ES-I3 (cell line): ENCODE measurements at regions not wholly inside any gene's neighbourhood (a gene's known extent, or its start where the extent isn't known, plus 50 kb on each side); places are given as distances from the start of the nearest gene placed in this dataset.

ENCODE experiments used
- H3K36me3 ChIP-seq: 2 replicates; pipeline ENCODE4 v1.6.1; 2013; ENCODE audit warnings: mild to moderate bottlenecking, low read length, control low read depth, moderate library complexity; ENCODE audit not compliant: insufficient read depth
- H3K4me1 ChIP-seq: 2 replicates; pipeline ENCODE4 v1.6.1; 2013; ENCODE audit warnings: mild to moderate bottlenecking, control low read depth, low read length; ENCODE audit not compliant: insufficient read depth
- H3K9ac ChIP-seq: 2 replicates; pipeline ENCODE4 v1.6.1; 2013; ENCODE audit warnings: low read depth, mild to moderate bottlenecking, low read length, moderate library complexity
- H3K9me3 ChIP-seq: 2 replicates; pipeline ENCODE4 v1.6.1; 2013; ENCODE audit warnings: mild to moderate bottlenecking, low read length, moderate library complexity; ENCODE audit not compliant: control insufficient read depth, insufficient read depth

DNA sequence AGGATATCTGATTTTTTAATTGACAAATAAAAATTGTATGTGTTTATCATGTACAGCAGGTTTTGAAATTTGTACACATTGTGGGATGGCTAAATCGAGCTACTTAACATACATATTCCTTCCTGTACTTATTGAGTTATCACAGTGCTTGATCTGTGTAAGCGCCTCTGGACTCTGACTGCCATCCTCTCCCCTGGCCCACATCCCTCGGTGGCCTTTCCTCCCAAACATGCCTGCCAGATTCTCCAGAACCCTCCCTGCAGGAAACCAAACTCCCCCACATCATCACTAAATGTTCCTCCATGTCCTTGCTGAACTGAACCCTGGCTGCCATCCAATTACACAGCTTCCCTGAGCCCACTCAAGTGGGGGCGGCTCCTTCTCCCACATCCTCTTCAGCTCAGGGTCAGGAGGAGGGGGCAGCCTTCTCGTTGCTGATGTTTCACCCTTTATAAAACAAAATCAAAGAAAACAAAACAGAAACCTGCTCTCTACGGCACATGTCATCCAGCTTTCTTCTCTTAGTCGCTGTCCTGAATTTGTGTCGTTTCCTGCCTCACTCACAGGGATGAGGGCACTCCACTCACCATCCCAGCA, 97.1 kb upstream of the SPATA13 start:
- Histone ChIP-seq H3K9ac (no peak overlapping the region), H3K36me3 (no peaks in the 10 kb centered on the region), H3K9me3 (no peaks in the 10 kb centered on the region), H3K4me1 (peaks cover 12% of the 10 kb centered on the region)

DNA sequence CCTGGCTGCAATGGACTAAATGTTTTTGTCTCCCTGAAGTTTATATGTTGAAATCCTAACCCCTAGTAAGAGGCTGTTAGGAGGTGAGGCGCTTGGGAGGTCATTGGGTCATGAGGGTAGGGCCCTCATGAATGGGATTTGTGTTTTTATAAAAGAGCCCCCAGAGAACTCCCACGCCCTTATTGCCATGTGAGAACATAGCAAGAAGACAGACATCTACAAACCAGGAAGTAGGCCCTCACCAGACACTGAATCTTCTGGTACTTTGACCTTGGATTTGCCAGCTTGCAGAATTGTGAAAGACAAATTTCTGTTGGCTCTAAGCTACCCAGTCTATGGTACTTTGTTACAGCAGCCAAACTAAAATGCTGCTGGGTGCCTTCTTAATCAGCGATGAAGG, 96.1 kb upstream of the SPATA13 start:
- H3K9ac ChIP-seq = no peak overlapping the region
- H3K4me1 ChIP-seq = peaks cover 12% of the 10 kb centered on the region
- H3K9me3 ChIP-seq = no peaks in the 10 kb centered on the region
- H3K36me3 ChIP-seq = no peaks in the 10 kb centered on the region

DNA sequence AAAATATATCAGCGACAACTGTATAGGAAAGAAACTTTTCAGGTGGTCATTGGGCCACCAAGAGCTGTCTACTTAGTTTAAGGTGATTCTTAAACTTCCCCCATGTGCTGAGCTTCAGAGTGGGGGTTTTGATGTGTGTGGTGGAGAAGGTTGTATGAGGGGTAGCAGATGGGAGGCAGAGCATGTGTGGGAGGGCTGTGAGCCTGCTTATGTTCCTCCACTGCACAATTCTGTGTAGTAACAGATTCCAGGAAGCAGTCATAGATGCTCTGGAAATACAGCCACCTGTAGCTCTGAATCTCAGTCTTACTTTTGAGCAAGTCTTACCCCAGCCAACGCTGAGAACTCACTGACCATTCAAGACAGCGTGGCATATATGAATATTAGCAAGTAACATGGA, 95.3 kb upstream of the SPATA13 start:
- H3K36me3 ChIP-seq = no peaks in the 10 kb centered on the region
- no peaks in the 10 kb centered on the region for H3K9me3 ChIP-seq
- H3K4me1 ChIP-seq = peaks cover 12% of the 10 kb centered on the region
- no peak overlapping the region for H3K9ac ChIP-seq

DNA sequence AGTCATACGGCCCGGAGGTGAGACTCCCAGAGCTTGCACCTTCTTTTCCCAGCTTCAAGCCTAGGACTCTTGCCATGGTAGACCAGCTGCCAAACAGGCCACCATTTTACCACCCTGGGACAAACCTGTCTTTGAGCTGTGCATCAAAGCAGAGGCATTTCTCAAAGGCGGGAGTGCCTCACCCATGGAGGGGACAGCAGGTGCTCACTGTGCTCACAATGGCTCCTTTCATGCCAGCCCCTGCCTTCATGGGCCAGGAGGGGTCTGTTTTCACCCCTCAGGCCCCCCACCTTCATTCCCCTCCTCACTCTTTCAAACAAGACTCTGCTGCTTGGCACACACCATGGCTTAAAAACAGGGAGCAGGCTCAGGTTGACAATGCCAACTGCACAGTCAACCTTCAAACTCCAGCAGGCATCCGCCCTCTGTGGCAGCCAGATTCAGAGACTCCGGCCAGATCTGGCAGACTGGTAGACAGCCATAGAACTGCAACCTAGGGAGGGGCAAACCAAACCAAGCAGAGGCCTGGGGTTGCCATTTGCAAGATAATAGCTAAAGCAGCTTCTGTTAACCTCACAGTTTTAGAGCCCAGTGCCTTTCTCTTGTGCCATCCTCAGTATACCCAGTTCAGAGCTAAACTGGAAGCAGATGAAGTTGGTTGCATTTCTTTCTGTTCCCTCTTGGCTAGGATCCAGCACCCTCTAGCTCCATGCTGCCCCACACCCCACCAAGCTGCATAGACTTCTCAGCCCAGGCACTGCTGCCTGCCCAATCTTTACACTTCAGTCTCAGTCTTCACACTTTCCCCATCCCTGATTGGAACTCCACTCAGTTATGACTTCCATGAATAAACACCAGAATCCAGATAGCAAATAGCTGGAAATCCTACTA, 93.9 kb upstream of the SPATA13 start:
- no peaks in the 10 kb centered on the region for H3K36me3 ChIP-seq
- H3K4me1 ChIP-seq = peaks cover 12% of the 10 kb centered on the region
- H3K9ac ChIP-seq = no peak overlapping the region
- no peaks in the 10 kb centered on the region for H3K9me3 ChIP-seq

DNA sequence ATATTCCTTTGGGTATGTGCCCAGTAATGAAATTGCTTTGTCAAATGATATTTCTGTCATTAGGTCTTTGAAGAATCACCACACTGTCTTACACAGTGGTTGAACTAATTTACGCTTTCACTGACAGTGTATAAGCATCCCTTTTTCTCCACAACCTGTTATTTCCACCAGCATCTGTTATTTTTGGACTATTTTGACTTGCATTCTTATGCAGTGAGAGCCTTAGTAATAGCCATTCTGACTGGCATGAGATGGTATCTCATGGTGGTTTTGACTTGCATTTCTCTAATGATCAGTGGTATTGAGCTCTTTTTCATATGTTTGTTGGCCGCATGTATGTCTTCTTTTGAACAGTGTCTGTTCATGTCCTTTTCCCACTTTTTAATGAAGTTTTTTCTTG, 92.0 kb upstream of the SPATA13 start:
- H3K9me3 ChIP-seq = no peaks in the 10 kb centered on the region
- H3K36me3 ChIP-seq = no peaks in the 10 kb centered on the region
- H3K9ac ChIP-seq = no peak overlapping the region
- peaks cover 12% of the 10 kb centered on the region for H3K4me1 ChIP-seq

DNA sequence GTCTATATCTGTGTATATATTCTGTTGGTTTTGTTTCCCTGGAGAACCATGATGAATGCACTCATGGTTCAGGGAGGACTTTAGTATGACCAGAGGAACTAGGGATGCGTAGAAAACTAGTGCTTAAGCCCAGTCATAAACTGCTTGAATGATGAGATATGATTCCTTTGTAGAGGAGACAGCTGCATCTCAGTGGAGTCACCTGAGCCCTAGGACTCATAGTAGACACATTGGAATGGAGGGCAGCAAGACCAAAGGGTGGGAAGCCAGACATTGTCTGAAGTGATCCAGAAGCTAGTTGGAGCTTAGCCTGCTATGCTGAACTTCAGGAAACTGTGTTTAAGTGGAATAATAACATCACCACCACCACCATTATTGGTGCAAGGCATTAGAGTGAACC, 89.5 kb upstream of the SPATA13 start:
- H3K9me3 ChIP-seq = no peaks in the 10 kb centered on the region
- no peaks in the 10 kb centered on the region for H3K36me3 ChIP-seq
- peaks cover 13% of the 10 kb centered on the region for H3K4me1 ChIP-seq
- no peak overlapping the region for H3K9ac ChIP-seq

DNA sequence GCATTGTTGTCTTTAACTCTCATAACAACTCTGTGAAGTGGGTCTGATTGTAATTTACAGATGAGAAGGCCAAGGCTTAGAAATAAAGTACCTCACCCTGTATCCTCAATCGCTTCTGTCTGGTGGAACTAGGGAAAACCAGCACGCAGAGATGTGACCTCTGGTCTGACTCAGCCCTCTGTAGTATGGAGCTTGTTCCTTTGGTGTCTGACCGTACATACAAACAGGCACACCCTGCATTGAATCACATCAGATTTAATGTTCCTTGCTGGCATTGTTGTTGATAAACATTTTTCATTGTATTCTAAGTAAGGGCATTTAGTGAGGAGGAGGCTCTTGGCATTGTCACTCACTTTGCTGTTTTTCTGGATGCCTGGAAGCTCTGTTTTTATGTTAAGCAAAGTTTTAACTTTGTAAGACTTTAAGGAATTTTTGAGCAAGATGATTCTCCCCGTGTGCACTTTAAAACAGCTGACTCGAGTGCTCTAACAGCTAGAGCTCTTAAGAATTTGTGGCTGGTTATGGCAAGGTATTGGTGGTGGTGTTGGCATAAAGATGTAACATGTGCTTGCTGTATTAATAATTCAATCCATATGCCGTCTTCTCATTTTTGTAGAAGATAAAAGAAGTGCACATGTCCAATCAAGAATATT, 89.0 kb upstream of the SPATA13 start:
- Histone ChIP-seq H3K36me3 (no peaks in the 10 kb centered on the region), H3K9ac (no peak overlapping the region), H3K9me3 (no peaks in the 10 kb centered on the region), H3K4me1 (peaks cover 14% of the 10 kb centered on the region)

DNA sequence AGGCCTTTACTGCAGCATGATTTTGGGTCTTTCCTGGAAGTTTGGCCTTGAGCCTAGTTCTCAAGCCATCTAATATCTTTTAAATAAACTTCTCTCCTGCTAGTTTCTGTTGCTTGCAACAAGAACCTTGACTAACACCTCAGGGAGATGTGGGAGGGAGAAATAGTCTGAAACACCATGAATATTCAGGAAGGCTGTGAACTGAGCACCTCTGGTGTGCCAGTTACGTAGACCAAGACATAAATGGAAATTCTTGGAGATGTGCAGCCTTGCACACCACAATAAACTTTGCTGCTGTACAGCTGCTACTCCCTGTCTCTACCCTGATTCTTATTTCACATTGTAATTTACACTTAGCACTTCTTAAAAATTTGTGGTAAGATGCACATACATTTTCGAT, 86.9 kb upstream of the SPATA13 start:
- Histone ChIP-seq H3K9ac (no peak overlapping the region), H3K36me3 (no peaks in the 10 kb centered on the region), H3K9me3 (no peaks in the 10 kb centered on the region; the same call in 1 of the 2 replicates), H3K4me1 (peaks cover 8% of the 10 kb centered on the region; the same call in 1 of the 2 replicates)

DNA sequence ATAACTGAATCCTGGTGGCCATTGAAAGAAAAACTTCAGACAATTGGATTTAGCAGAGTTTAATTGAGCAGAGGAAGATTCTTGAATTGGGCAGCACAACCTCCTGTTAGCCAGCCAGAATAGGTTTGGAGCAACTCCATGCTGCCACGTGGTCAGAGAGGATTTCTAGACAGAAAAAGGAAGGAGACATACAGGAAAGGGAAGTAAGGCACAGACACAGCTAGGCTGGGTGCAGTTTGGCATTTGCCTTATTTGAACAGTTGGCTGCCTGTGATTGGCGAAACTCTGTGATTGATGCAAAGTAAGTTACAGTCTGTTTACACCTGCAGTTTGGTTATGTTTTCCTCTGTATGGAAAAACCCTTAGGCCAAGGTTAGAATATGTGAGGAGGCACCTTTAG, 85.8 kb upstream of the SPATA13 start:
- no peaks in the 10 kb centered on the region for H3K36me3 ChIP-seq
- peaks cover 8% of the 10 kb centered on the region; the same call in 1 of the 2 replicates for H3K4me1 ChIP-seq
- no peaks in the 10 kb centered on the region; the same call in 1 of the 2 replicates for H3K9me3 ChIP-seq
- H3K9ac ChIP-seq = no peak overlapping the region

DNA sequence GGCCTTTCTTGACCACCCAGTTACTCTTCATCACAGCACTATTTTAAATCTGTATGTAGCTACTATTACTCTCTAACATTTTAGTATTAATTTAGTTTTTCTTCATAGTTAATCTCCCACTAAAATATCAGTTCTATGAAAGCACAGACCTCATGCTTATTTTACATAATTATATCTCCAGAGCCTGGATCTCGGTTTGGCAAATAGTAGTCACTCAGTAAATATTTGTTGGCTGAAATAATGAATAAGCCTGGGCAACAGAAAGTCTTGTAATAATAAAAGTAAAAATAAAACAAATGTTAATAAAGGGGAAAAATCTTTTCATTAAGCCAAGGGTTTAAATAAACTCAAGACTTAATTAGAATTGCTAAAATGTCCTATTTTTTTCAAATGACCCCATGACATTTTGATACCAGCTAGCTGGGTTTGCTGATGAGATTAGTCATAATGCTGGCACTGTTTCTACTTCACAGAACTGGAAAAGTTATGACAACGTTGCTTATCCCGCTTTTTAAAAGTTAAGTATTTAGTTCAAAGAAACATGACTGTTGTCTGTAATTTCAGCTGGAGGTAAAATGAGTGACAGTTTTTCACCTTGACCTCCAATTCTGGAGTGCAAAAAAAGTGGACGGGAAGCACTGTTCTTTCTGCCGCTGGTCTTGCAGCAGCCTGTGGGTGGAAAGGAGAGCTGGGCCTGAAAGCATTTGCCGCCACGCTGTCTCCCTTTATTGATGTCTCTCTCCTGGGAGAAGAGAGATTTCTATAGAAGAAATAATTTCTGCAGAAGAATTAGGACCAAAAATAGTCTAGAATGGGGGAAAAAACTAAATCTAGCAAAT, 85.2 kb upstream of the SPATA13 start:
- Histone ChIP-seq H3K36me3 (no peaks in the 10 kb centered on the region), H3K9me3 (no peaks in the 10 kb centered on the region; the same call in 1 of the 2 replicates), H3K9ac (no peak overlapping the region), H3K4me1 (peaks cover 8% of the 10 kb centered on the region; the same call in 1 of the 2 replicates)

DNA sequence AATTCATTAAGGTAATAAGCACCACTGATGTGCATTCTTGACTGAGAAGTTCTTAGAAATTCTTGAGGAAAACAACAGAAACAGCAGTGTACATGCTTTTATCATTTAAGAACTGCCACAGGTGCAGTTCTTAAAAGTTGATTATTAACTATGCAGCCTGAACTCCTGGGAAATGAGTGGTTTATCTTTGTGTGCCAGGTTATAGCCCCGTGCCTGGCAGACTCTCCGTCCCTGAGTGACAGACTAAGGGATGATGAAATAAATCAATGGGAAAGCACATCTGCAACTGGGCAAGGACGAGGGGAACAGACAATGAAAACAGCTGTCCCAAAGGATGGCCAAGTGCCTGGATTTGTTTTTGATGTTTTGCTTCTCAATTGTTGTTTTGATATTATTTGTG, 84.4 kb upstream of the SPATA13 start:
- Histone ChIP-seq H3K4me1 (peaks cover 8% of the 10 kb centered on the region; the same call in 1 of the 2 replicates), H3K9me3 (no peaks in the 10 kb centered on the region; the same call in 1 of the 2 replicates), H3K9ac (no peak overlapping the region), H3K36me3 (no peaks in the 10 kb centered on the region)

DNA sequence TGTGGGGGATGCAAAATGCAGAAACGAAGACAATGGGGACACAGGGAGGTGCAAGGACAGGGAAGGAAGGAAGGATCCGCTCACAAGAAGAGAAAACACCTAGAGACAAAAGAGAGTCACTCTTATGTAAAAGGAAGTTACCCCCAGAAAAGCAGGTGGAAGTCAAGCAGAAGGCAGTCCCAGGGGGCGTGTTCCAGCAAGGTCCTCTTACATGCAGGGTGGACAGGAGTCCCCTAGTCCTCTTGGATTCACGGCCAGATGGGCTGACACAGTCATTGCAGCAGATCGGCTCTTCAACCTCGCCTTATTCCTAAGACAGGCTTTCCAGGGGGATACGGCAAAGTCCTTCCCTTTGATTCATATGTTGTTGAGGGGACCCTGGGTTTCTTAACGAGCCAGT, 83.9 kb upstream of the SPATA13 start:
- no peaks in the 10 kb centered on the region; the same call in 1 of the 2 replicates for H3K9me3 ChIP-seq
- H3K36me3 ChIP-seq = no peaks in the 10 kb centered on the region
- no peak overlapping the region for H3K9ac ChIP-seq
- H3K4me1 ChIP-seq = peaks cover 8% of the 10 kb centered on the region; the same call in 1 of the 2 replicates

DNA sequence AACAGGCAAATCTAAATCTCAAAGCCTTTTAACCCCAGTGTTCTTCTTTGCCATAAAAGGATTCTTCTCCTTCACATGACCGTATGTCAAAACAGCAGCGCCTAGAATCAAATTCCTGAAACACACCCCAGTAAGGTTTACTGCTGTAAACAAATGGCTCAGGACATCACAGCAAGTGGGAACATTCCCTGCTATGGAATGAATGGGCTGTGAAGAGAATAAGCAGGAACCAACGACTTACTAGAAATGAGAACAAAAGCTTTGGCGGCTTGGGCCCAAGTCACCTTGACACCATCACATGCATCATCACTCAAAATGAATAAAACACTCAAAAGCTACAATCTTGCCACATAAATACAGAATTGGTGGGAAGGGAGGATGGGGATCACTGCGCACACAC, 80.4 kb upstream of the SPATA13 start:
- Histone ChIP-seq H3K9me3 (no peaks in the 10 kb centered on the region; the same call in 1 of the 2 replicates), H3K9ac (no peak overlapping the region), H3K4me1 (peaks cover 12% of the 10 kb centered on the region; the same call in 1 of the 2 replicates), H3K36me3 (no peaks in the 10 kb centered on the region)

DNA sequence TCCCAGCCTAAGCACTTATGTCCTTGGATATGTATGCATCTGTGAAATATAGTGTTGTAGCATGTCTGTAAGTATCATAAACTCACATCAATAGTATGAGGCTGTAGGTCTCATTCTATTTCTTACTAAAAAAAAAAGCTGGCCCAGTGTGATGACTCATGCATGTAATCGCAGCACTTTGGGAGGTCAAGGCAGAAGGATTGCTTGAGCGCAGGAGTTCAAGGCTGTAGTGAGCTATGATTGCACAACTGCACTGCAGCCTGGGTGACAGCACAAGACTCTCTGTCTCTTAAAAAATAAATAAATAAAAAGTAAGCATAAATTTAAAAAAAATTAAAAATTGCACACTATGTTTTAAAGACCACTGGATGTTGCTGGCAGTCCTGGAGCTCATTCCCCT, 79.1 kb upstream of the SPATA13 start:
- no peaks in the 10 kb centered on the region for H3K36me3 ChIP-seq
- H3K9me3 ChIP-seq = no peaks in the 10 kb centered on the region; the same call in 1 of the 2 replicates
- H3K9ac ChIP-seq = no peak overlapping the region
- peaks cover 8% of the 10 kb centered on the region; the same call in 1 of the 2 replicates for H3K4me1 ChIP-seq
